GM21528 (cell line): ENCODE measurements at regions not wholly inside any gene's neighbourhood (a gene's known extent, or its start where the extent isn't known, plus 50 kb on each side); places are given as distances from the start of the nearest gene placed in this dataset.
"Not testable (repeated sequence)": the region's sequence is repeated elsewhere in the genome, so short reads cannot be mapped to it uniquely, and the experiment has no call there.

ENCODE experiments used
- ATAC-seq: cut with Tn5 transposase; IDR thresholded peaks from one replicate; pipeline ENCODE4 v1.9.1; 2021; ENCODE audit warnings: mild to moderate bottlenecking, moderate library complexity; ENCODE audit not compliant: unreplicated experiment, low FRiP score

DNA sequence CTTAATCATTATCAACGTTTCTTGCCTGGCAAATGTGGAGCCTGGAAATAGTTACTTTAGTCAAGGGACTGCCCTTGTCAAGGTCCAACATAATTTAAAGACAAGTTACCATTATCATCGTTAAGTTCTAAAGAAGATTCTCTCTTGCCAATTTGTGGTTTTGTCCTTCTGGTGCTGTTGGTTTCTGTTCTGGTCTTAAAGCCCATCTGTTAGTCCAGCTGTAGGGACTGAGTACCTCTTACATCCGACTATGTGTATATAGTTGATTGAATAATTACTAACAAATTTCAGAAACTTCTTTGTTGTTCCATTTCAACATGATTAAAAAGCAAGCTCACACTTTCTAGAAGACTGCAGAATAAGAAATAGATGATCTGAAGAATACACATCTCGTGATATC lies 1854.9 kb downstream of the MAT2B start:
- ATAC-seq = no peak

DNA sequence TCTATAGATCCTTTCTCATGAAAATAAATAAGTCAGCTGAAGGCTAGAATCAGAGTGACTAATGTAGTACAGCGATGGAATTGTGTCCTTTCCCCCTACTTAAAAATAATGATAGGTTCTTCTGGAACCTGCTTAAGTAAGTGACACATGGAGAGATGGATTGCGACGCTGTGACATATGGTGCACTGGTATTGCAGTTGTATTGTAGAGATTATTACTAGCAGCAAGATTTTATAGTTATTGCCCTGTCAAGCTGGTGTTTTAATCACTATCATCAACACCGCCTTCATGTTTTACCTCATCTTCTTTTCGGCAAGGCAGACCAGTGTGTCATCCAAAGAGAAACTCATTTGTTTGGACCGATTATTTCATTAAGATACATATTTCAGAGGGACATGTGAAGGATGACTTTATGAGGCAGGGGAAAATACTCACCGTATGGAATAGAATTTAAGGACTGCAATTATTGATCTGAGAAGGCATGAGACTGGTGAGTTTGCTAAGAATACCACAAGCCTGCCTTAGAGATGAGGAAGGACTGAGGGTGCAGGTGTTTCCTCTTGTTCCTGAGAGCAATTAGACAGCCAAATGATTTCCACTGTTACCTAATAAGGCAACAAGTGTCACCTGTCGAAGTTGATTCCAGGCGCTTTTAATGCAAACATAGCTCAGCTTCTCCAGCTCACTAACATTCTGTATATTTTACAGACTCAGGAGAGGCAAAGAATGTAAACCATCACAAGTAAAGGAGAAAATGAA lies 1855.5 kb downstream of the MAT2B start:
- no peak for ATAC-seq

DNA sequence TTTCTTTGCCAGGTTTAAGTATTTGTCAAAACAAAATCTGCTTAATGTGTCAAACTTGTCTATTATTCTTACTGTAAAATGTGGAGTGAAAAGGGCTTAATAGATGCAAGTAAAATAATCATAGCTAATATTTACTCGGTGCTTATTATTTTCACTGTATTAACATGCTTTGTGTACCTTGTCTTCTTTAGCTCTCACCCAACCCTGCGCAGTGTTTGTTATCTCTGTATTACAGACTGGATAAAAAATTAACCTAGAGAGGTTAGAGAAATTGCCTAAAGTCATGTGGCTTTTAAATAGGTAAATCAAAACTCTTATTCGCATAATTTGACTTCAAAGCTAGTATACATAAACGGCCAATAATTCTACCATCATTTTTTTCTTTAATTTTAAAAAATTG lies 1864.8 kb downstream of the MAT2B start:
- ATAC-seq = no peak

DNA sequence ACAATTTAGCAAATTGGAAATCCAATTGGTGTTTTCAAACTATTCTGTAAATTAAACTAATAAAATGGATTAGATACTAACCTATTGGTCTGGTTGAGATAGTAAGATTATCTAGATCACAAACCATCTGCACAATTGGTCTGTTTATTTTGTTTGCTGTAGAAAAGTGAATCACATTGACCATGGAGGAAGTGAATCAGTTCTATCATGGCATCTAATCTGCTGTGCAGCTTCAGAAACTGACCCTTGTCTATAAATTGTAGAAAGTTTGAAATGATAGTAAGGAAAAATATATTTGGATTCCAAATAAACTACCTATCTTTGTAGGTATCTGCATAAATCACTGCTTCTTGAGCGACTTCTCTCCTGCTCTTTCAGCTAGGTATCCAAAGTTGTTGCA lies 1865.4 kb downstream of the MAT2B start:
- no peak for ATAC-seq

DNA sequence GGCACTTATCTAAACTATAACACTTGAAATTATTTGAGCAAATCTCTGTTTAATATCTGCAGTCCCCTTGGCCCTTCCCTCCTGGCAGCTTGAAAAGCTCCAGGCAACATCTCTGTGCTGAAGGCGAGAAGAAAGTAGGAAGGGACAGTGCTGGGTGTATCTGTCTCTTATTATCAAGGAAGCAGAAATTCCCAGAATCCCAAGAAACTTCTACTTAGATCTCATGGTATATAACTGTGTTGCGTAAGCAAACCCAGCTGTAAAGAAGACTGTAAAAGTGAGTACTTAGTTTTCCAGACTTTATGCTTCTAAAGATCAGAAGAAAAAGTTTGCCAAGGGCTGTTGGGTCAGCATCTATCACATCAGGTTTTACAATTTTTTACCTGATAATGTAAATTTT lies 1869.8 kb downstream of the MAT2B start:
- ATAC-seq = no peak

DNA sequence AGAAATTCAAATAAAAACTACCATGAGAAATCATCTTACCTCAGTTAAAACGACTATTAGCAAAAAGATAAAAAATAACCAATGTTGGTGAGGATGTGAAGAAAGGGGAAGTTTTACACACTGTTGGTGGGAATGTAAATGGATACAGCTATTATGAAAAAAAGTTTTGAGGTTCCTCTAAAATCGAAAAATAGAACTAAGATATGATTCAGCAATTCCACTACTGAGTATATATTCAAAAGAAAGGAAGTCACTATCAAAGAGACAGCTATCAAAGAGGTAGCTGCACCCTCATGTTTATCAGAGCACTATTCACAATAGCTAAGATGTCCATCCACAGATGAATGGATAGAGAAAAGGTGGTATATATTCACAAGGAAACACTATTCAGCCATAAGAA lies 1888.4 kb downstream of the MAT2B start:
- no peak for ATAC-seq

DNA sequence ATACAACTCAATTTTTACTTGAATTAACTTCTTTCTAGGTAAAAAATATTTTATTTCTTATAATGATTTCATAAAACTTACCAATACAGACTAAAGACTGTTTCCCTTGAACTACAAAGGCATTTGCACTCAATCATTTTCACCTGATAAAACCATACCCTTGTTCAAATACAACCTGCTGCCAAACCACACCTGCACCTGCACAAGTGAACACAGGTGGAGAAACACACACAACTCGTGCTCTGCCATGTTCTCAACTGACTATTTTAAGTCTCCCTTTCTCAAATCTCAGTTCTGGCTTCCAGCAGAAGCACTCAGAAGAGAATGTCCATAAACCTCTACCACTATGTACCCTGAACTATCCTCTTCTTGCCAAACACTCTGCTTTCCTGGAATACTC lies 1892.1 kb downstream of the MAT2B start:
- ATAC-seq = no peak

DNA sequence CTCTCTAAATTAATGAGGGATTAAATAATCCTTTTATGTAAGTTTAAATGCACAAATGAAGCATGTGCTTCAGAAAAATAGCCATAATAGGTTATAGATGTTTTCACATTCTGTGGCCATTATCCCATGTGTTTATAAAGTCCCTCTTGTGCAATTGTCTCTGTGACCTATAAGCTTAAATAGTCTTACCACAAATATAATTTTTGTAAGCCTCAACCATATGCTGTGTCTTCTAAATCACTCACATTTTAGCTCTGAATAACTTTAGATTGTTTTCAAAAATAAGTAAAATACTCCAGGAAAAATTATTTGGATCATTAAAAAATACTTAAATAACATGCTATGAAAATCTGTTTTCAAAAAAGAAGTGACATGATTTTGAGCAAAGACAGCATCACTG lies 1894.7 kb downstream of the MAT2B start:
- no peak for ATAC-seq

DNA sequence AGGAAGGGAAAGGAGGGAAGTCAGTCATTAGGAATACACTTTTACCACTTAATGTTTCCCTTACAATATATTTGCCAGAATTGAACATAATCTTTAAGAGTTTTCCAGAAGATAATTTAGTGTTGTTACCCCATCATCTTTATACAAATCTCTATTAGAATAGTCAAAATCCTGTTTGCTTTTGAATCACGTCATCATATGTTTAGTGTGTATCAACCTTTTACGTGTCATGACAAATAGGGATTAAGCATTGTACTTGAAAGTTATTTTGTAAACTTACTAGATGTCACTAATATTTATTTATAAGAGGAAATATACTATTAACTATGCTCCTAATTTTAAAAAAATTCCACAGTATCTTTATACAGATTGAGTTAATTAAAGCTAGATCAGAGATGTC lies 1899.5 kb downstream of the MAT2B start:
- ATAC-seq = no peak

DNA sequence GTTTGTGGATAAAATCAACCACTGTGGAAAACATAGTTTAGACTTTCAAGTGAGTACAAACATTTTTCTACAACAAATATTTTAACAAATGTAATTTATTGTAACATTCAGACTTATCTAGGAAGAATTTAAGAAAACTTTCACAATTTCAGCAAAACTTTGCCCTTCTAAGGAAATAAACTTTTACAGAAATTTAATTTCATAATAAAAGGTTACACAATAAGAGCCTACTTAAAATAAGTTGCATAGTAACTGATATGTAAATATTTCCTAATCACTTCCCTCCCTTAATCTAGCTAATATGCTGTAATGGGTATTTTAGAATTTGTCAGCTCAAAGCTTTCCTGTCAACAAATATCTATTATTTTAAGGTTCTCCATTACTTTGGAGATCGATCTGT lies 1899.9 kb downstream of the MAT2B start:
- ATAC-seq = no peak

DNA sequence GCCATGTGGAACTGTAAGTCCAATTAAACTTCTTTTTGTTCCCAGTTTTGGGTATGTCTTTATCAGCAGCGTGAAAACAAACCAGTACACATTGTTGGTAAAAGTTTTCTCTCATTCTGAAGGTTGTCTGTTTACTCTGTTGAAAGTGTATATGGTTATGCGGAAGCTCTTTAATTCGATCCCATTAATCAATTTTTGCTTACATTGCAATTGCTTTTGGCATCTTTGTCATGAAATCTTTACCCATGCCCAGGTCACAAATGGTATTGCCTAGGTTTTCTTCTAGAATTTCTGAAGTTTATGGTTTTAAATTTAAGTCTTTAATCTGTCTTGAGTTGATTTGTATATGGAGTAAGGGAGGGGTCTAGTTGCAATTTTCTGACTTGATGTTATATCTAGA lies 1901.9 kb downstream of the MAT2B start:
- no peak for ATAC-seq

DNA sequence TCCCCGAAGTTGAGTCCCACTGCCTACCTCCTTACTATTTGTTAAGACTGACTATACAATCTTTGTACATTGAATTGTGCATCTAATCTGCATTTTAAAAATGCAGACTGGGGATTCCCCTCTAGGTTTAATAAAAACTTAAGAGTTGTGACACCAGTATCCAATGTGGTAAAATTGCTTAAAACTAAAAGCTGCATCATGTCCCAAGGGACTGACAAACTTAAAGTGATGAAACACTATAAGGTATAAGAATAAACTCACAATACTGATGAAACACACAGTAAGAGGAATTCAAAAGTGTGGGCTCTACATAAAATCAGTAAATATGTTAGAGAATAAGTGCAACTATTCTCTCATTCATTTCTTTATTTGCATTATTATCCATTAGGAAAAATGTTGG lies 1905.1 kb downstream of the MAT2B start:
- no peak for ATAC-seq

DNA sequence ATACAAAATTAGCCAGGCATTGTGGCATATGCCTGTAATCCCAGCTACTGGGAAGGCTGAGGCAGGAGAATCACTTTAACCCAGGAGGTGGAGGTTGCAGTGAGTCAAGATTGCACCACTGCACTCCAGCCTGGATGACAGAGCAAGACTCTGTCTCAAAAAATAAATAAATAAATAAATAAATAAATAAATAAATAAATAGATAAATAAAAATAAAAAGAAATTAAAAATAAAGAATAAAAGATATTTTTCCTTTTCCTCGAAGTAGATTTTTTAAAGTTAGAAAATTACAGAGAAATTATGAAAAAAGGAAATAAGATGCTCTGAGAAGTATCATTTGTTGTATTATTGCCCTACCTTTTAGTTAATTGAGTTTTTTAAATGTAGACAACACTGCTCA lies 1906.1 kb downstream of the MAT2B start:
- ATAC-seq = not testable (repeated sequence)

DNA sequence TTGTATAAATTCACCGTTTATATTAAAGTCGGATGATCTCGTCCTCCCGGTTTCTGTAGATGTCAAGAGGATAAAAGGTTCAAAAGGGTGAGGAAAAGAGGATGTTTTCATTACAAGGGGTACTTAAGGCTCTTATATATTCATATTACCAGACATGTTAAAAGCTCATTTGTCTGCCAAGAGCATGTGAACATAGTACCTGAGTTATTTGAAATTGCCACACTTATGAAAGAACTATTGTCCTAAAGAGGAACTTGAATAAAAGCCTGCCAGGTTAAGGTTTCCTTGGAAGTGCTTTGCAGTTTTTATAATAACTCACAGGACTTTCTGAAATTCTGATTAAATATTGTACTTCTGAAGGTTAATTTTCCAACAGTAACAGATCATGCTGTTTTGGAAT lies 1915.1 kb downstream of the MAT2B start:
- ATAC-seq = no peak

DNA sequence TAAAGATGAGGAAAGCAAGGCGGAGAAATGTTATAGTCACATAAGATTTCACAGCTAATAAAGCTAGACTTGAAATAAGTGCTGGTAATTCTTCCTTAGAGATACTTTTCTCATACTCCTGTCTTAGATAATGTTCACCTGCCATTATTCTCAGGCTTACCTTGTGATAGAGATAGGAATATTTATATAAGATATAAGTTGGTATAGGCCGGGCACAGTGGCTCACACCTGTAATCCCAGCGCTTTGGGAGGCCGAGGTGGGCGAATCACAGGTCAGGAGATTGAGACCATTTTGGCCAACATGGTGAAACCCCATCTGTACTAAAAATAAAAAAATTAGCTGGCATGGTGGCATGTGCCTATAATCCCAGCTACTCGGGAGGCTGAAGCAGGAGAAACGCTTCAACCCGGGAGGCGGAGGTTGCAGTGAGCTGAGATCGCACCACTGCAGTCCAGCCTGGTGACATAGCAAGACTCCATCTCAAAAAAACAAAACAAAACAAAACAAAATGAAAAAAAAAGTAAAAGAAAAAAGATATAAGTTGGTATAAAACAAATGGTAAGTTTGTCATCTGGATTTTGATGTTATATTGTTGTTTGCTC lies 1918.4 kb downstream of the MAT2B start:
- no peak for ATAC-seq

DNA sequence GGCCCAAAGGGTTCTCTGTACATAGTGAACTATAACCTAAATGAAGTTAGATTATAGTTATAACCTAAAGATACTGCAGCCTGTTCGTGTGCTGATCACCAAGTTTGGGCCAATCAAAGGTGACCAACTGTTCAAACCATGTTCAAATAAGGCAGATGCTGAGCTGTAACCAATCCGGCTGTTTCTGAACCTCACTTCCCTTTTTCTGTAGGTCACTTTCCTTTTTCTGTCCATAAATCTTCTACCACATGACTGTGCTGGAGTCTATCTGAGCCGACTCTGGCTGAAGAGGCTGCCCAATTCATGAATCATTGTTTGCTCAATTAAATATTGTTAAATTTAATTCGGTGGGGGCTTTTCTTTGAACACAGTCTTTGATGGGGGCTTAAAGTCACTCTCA lies 1920.2 kb downstream of the MAT2B start:
- ATAC-seq = no peak

DNA sequence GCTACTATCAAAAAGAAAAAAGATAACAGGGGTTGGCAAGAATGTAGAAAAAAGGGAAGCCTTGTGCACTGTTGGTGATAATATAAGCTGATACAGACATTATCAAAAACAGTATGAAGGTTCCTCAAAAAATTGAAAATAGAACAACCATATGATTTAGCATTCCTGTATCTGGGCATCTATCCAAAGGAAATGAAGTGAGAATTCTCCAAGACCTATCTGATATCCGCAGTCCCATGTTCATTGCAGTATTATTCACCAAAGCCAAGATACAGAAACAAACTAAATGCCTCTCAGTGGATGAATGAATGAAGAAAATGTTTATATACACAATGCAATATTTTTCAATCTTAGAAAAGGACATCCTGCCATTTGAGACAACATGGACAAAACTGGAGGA lies 1943.3 kb downstream of the MAT2B start:
- no peak for ATAC-seq

DNA sequence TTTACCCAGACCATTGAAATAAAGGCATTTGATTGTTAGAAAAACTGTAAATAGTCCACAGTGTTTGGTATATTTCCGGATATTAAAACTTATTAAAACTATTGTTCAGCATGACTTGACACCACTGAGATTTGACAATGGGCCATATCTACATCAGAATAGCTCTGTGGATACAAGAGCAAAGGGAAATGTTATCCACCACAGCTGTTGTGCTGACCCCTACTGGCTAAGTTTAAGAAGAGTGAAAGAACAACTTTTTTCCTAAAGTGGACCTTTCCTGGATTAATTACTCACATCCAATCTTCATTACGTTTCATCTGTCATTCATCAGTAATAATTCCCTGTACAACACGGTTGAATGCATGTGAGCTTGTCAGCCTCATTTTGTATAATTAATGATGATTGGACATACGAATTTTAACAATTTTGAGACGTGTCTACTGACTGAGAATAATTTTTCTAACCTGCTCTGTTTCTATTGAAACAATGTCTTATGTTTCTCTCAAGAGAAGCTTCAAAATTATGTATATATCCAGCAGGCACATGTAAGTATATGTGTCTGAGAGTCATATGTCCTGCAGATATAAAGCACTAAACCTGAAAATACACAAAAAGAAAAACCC lies 1952.6 kb downstream of the MAT2B start:
- no peak for ATAC-seq

DNA sequence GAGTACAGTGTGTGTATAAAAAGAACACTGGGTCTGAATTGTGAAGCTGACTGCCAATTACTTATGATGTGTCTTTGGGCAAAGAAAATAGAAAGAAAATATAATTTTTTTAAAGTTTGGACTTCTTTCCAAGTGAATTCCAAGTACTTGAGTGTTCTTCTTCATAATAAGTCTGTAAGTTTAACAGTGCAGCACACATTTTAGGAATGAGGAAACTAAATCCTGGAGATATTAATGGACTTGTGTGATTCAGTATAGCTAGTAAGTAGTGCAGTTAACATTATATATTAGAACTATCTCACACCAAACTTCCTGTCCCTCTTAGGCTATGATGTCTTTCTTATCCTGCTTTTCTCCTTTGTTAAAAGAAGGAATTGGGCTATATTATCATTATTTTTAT lies 1953.8 kb downstream of the MAT2B start:
- ATAC-seq = no peak

DNA sequence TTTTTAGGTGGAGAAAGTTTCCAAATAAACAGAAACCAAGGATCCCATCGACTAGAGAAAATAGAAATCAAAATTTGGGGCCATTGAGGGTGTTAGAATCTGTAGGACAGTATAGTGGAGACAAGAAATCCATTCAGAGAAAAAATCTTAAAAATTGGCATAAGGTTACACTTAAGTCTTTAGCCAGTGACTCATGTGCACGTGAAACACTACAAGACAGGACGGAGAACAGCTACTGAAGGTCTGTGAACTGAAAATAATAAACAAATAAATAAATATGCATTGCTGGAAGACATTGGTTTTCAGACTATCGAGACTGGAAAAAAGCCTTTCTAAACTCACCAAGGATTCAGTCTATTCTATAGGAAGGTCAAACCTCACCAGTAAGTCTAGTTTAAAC lies 1955.5 kb downstream of the MAT2B start:
- no peak for ATAC-seq

DNA sequence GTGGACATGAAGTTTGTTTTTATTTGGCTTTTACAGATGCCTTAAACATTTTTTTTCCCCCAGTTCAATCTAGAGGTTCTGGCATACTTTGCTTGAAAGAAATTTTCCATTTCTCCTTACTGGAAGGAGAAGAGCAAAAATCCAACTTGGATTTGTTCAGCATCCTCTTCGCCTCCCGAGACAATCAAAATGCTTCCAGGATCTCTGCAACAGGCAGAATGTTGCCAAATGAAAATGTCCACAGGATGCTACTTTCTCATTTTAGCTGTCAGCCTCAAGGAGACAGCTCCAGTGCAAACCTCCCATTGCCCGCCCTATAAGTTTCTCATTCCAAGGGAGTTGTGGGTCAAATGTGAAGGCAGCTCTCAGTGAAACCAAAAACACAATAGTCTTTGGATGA lies 1972.1 kb downstream of the MAT2B start:
- ATAC-seq = no peak

DNA sequence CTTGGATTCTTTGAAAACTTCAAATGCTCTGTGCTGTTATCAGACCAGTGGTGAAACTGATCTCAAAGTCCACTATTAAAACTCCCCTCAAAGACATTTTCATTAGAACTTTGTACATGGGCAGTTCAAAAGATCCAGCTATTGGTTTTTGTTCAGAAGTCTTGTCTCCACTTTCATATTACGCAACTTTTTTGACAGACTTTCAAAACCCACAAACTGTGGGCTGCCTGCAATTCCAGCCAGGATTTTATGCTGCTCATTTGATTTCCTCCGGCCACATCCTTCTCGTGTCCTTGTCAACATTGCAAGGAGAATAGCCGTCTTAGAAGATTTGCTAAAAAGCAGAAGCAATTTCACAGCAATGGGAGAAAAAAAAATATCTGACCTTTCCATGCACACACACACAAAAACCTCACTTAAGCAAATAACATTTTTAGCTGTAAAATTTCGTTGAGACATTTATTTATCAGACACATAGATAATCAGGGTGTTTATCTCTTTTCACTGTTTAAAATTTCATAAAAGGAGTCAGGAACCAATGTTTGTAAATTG lies 1990.5 kb downstream of the MAT2B start:
- ATAC-seq = no peak
